ENCODE measurements at regions not wholly inside any gene's neighbourhood (a gene's known extent, or its start where the extent isn't known, plus 50 kb on each side); places are given as distances from the start of the nearest gene placed in this dataset.

GRCh38 chr2:121905201-121905600, 149.8 kb downstream of the TSN start:
- CTCF ChIA-PET: no interaction called here
- no peaks in the 10 kb centered on the region for H3K9me3 Mint-ChIP-seq
- no peak for DNase-seq
- no peak overlapping the region for H3K4me3 Mint-ChIP-seq
- H3K4me1 Mint-ChIP-seq (ENCODE audit: low read depth): no peaks in the 10 kb centered on the region
- no peaks in the 10 kb centered on the region for H3K36me3 Mint-ChIP-seq (ENCODE audit: low read depth)
- no peaks in the 10 kb centered on the region for H3K27me3 Mint-ChIP-seq (ENCODE audit: low read depth)
- no peak overlapping the region for H3K27ac Mint-ChIP-seq
- intact Hi-C loops (cut with micrococcal nuclease): no loop called here

GRCh38 chr2:121906170-121906569, 150.7 kb downstream of the TSN start:
- intact Hi-C loops (cut with micrococcal nuclease): no loop called here
- Mint-ChIP-seq H3K36me3 (ENCODE audit: low read depth) (no peaks in the 10 kb centered on the region), H3K27ac (no peak overlapping the region), H3K4me3 (no peak overlapping the region), H3K4me1 (ENCODE audit: low read depth) (no peaks in the 10 kb centered on the region), H3K9me3 (no peaks in the 10 kb centered on the region), H3K27me3 (ENCODE audit: low read depth) (no peaks in the 10 kb centered on the region)
- CTCF ChIA-PET: interaction anchor here (1.4 kb wide), 1 partner anchor 8 kb away, joined by 3 read pairs; no protein-coding TSS in a partner anchor
- DNase-seq: no peak

GRCh38 chr2:121907928-121908327, 152.5 kb downstream of the TSN start:
- H3K36me3 Mint-ChIP-seq (ENCODE audit: low read depth): no peaks in the 10 kb centered on the region
- no peaks in the 10 kb centered on the region for H3K4me1 Mint-ChIP-seq (ENCODE audit: low read depth)
- intact Hi-C loops (cut with micrococcal nuclease): no loop called here
- no peak overlapping the region for H3K27ac Mint-ChIP-seq
- no peaks in the 10 kb centered on the region for H3K9me3 Mint-ChIP-seq
- CTCF ChIA-PET: no interaction called here
- DNase-seq: no peak
- no peak overlapping the region for H3K4me3 Mint-ChIP-seq
- H3K27me3 Mint-ChIP-seq (ENCODE audit: low read depth): no peaks in the 10 kb centered on the region

GRCh38 chr2:121910139-121910538, 154.7 kb downstream of the TSN start:
- Mint-ChIP-seq H3K4me3 (no peak overlapping the region), H3K27ac (no peak overlapping the region), H3K4me1 (ENCODE audit: low read depth) (no peaks in the 10 kb centered on the region), H3K27me3 (ENCODE audit: low read depth) (no peaks in the 10 kb centered on the region), H3K36me3 (ENCODE audit: low read depth) (no peaks in the 10 kb centered on the region), H3K9me3 (no peaks in the 10 kb centered on the region)
- intact Hi-C loops (cut with micrococcal nuclease): no loop called here
- CTCF ChIA-PET: no interaction called here
- DNase-seq: no peak

GRCh38 chr2:121911036-121911435, 155.6 kb downstream of the TSN start:
- Mint-ChIP-seq H3K27ac (no peak overlapping the region), H3K36me3 (ENCODE audit: low read depth) (no peaks in the 10 kb centered on the region), H3K4me1 (ENCODE audit: low read depth) (no peaks in the 10 kb centered on the region), H3K4me3 (no peak overlapping the region), H3K9me3 (no peaks in the 10 kb centered on the region), H3K27me3 (ENCODE audit: low read depth) (no peaks in the 10 kb centered on the region)
- DNase-seq: no peak
- CTCF ChIA-PET: no interaction called here
- intact Hi-C loops (cut with micrococcal nuclease): no loop called here

- Mint-ChIP-seq H3K4me1 (ENCODE audit: low read depth) (no peaks in the 10 kb centered on the region), H3K27me3 (ENCODE audit: low read depth) (peaks cover 3% of the 10 kb centered on the region), H3K9me3 (no peaks in the 10 kb centered on the region), H3K4me3 (no peak overlapping the region), H3K27ac (no peak overlapping the region), H3K36me3 (ENCODE audit: low read depth) (no peaks in the 10 kb centered on the region)
- CTCF ChIA-PET: no interaction called here
- intact Hi-C loops (cut with micrococcal nuclease): no loop called here
- DNase-seq: no peak
These were observed 161.7 kb downstream of the TSN start for GRCh38 chr2:121917143-121917542.

GRCh38 chr2:121918231-121918630, 162.8 kb downstream of the TSN start:
- peaks cover 3% of the 10 kb centered on the region for H3K27me3 Mint-ChIP-seq (ENCODE audit: low read depth)
- no peaks in the 10 kb centered on the region for H3K9me3 Mint-ChIP-seq
- H3K27ac Mint-ChIP-seq: no peak overlapping the region
- DNase-seq: no peak
- no peaks in the 10 kb centered on the region for H3K4me1 Mint-ChIP-seq (ENCODE audit: low read depth)
- CTCF ChIA-PET: no interaction called here
- intact Hi-C loops (cut with micrococcal nuclease): no loop called here
- H3K4me3 Mint-ChIP-seq: no peak overlapping the region
- no peaks in the 10 kb centered on the region for H3K36me3 Mint-ChIP-seq (ENCODE audit: low read depth)

- no peak for DNase-seq
- Mint-ChIP-seq H3K4me3 (no peak overlapping the region), H3K27ac (no peak overlapping the region), H3K4me1 (ENCODE audit: low read depth) (no peaks in the 10 kb centered on the region), H3K27me3 (ENCODE audit: low read depth) (peaks cover 3% of the 10 kb centered on the region), H3K36me3 (ENCODE audit: low read depth) (no peaks in the 10 kb centered on the region), H3K9me3 (no peaks in the 10 kb centered on the region)
- intact Hi-C loops (cut with micrococcal nuclease): no loop called here
- CTCF ChIA-PET: no interaction called here
These were observed 164.4 kb downstream of the TSN start for GRCh38 chr2:121919803-121920202.

- Mint-ChIP-seq H3K4me3 (no peak overlapping the region), H3K36me3 (ENCODE audit: low read depth) (no peaks in the 10 kb centered on the region), H3K27me3 (ENCODE audit: low read depth) (peaks cover 2% of the 10 kb centered on the region), H3K9me3 (no peaks in the 10 kb centered on the region), H3K4me1 (ENCODE audit: low read depth) (no peaks in the 10 kb centered on the region), H3K27ac (no peak overlapping the region)
- no peak for DNase-seq
- intact Hi-C loops (cut with micrococcal nuclease): no loop called here
- CTCF ChIA-PET: interaction anchor here (0.6 kb wide), 1 partner anchor 42 kb away, joined by 3 read pairs; no protein-coding TSS in a partner anchor
These were observed 170.0 kb downstream of the TSN start for GRCh38 chr2:121925466-121925865.

GRCh38 chr2:121943285-121943684, 187.8 kb downstream of the TSN start:
- DNase-seq: no peak
- no peaks in the 10 kb centered on the region for H3K36me3 Mint-ChIP-seq (ENCODE audit: low read depth)
- H3K27ac Mint-ChIP-seq: no peak overlapping the region
- peaks cover 4% of the 10 kb centered on the region for H3K27me3 Mint-ChIP-seq (ENCODE audit: low read depth)
- no peak overlapping the region for H3K4me3 Mint-ChIP-seq
- H3K4me1 Mint-ChIP-seq (ENCODE audit: low read depth): no peaks in the 10 kb centered on the region
- CTCF ChIA-PET: no interaction called here
- H3K9me3 Mint-ChIP-seq: no peaks in the 10 kb centered on the region
- intact Hi-C loops (cut with micrococcal nuclease): no loop called here

- intact Hi-C loops (cut with micrococcal nuclease): no loop called here
- Mint-ChIP-seq H3K4me3 (no peak overlapping the region), H3K27me3 (ENCODE audit: low read depth) (peaks cover 4% of the 10 kb centered on the region), H3K9me3 (no peaks in the 10 kb centered on the region), H3K27ac (no peak overlapping the region), H3K36me3 (ENCODE audit: low read depth) (no peaks in the 10 kb centered on the region), H3K4me1 (ENCODE audit: low read depth) (no peaks in the 10 kb centered on the region)
- DNase-seq: no peak
- CTCF ChIA-PET: interaction anchor here (0.8 kb wide), 1 partner anchor 334 kb away, joined by 3 read pairs; no protein-coding TSS in a partner anchor
These were observed 188.8 kb downstream of the TSN start for GRCh38 chr2:121944072-121944831.

GRCh38 chr2:121947674-121948073, 192.2 kb downstream of the TSN start:
- DNase-seq: no peak
- intact Hi-C loops (cut with micrococcal nuclease): no loop called here
- Mint-ChIP-seq H3K4me1 (ENCODE audit: low read depth) (no peaks in the 10 kb centered on the region), H3K27me3 (ENCODE audit: low read depth) (peaks cover 5% of the 10 kb centered on the region), H3K27ac (no peak overlapping the region), H3K9me3 (no peaks in the 10 kb centered on the region), H3K4me3 (no peak overlapping the region), H3K36me3 (ENCODE audit: low read depth) (no peaks in the 10 kb centered on the region)
- CTCF ChIA-PET: no interaction called here

GRCh38 chr2:121949271-121949670, 193.8 kb downstream of the TSN start:
- CTCF ChIA-PET: interaction anchor here (0.7 kb wide), 1 partner anchor 19 kb away, joined by 4 read pairs; no protein-coding TSS in a partner anchor
- H3K27me3 Mint-ChIP-seq (ENCODE audit: low read depth): peaks cover 5% of the 10 kb centered on the region
- H3K4me1 Mint-ChIP-seq (ENCODE audit: low read depth): no peaks in the 10 kb centered on the region
- DNase-seq: no peak
- intact Hi-C loops (cut with micrococcal nuclease): no loop called here
- H3K9me3 Mint-ChIP-seq: no peaks in the 10 kb centered on the region
- H3K4me3 Mint-ChIP-seq: no peak overlapping the region
- H3K36me3 Mint-ChIP-seq (ENCODE audit: low read depth): no peaks in the 10 kb centered on the region
- H3K27ac Mint-ChIP-seq: no peak overlapping the region
